HG03108 (cell line): ENCODE measurements at regions not wholly inside any gene's neighbourhood (a gene's known extent, or its start where the extent isn't known, plus 50 kb on each side); places are given as distances from the start of the nearest gene placed in this dataset.
"Not testable (repeated sequence)": the region's sequence is repeated elsewhere in the genome, so short reads cannot be mapped to it uniquely, and the experiment has no call there.

Experiments used
- ATAC-seq: cut with Tn5 transposase; IDR thresholded peaks from one replicate; pipeline ENCODE4 v1.9.1; 2021; ENCODE audit warnings: moderate library complexity; ENCODE audit not compliant: unreplicated experiment

GRCh38 chr10:117745301-117745700 lies 202.8 kb downstream of the EMX2 start:
- ATAC-seq: no peak

GRCh38 chr10:117746541-117747448 lies 204.2 kb downstream of the EMX2 start:
- no peak for ATAC-seq

- ATAC-seq: no peak
These were observed 205.1 kb downstream of the EMX2 start for GRCh38 chr10:117747636-117748035.

- ATAC-seq: no peak
These were observed 205.5 kb downstream of the EMX2 start for GRCh38 chr10:117748058-117748457.

GRCh38 chr10:117750616-117751015 lies 208.1 kb downstream of the EMX2 start:
- ATAC-seq: no peak

- no peak for ATAC-seq
These were observed 208.7 kb downstream of the EMX2 start for GRCh38 chr10:117751259-117751658.

- ATAC-seq: no peak
These were observed 209.6 kb downstream of the EMX2 start for GRCh38 chr10:117752103-117752502.

- ATAC-seq: no peak
These were observed 212.5 kb downstream of the EMX2 start for GRCh38 chr10:117754770-117755658.

- ATAC-seq: no peak
These were observed 213.1 kb downstream of the EMX2 start for GRCh38 chr10:117755659-117756014.

- no peak for ATAC-seq
These were observed 214.7 kb downstream of the EMX2 start for GRCh38 chr10:117757086-117757720.

- no peak for ATAC-seq
These were observed 216.7 kb downstream of the EMX2 start for GRCh38 chr10:117759266-117759665.

GRCh38 chr10:117761695-117762094 lies 219.1 kb downstream of the EMX2 start:
- ATAC-seq: no peak

GRCh38 chr10:117762126-117762818 lies 219.7 kb downstream of the EMX2 start:
- ATAC-seq: no peak

- ATAC-seq: no peak
These were observed 220.2 kb downstream of the EMX2 start for GRCh38 chr10:117762819-117763172.

GRCh38 chr10:117763528-117763927 lies 221.0 kb downstream of the EMX2 start:
- ATAC-seq: no peak

GRCh38 chr10:117768333-117769042 lies 225.9 kb downstream of the EMX2 start:
- ATAC-seq: no peak

GRCh38 chr10:117775526-117775925 lies 233.0 kb downstream of the EMX2 start:
- ATAC-seq: no peak

- not testable (repeated sequence) for ATAC-seq
These were observed 234.7 kb downstream of the EMX2 start for GRCh38 chr10:117777222-117777621.

GRCh38 chr10:117778241-117778640 lies 235.7 kb downstream of the EMX2 start:
- ATAC-seq: no peak

- ATAC-seq: no peak
These were observed 237.9 kb downstream of the EMX2 start for GRCh38 chr10:117780411-117780810.
